Osteoblast (primary cell): ENCODE measurements at regions not wholly inside any gene's neighbourhood (a gene's known extent, or its start where the extent isn't known, plus 50 kb on each side); places are given as distances from the start of the nearest gene placed in this dataset.

Source experiments
- DNase-seq: peaks from one replicate; pipeline ENCODE4 v3.0.0; 2011; ENCODE audit warnings: low spot score, mixed read lengths; ENCODE audit not compliant: insufficient read length; ENCODE audit errors: missing footprints
- H2AFZ ChIP-seq: 2 replicates; pipeline ENCODE4 v1.6.0; 2011; ENCODE audit warnings: mild to moderate bottlenecking, low read length
- H3K27ac ChIP-seq: 2 replicates; pipeline ENCODE4 v1.5.1; 2011; ENCODE audit warnings: mild to moderate bottlenecking, low read depth, low read length, moderate library complexity
- H3K27me3 ChIP-seq: 2 replicates; pipeline ENCODE4 v1.6.0; 2012; ENCODE audit warnings: mild to moderate bottlenecking, control low read depth, inconsistent platforms, low read length, moderate library complexity; ENCODE audit not compliant: insufficient read depth
- H3K36me3 ChIP-seq: 2 replicates; pipeline ENCODE4 v1.5.1; 2011; ENCODE audit warnings: mild to moderate bottlenecking, low read length, control low read depth, moderate library complexity; ENCODE audit not compliant: insufficient read depth
- H3K4me1 ChIP-seq: 2 replicates; pipeline ENCODE4 v1.5.1; 2011; ENCODE audit warnings: mild to moderate bottlenecking, low read length, control low read depth, moderate library complexity; ENCODE audit not compliant: insufficient read depth
- H3K4me2 ChIP-seq: 2 replicates; pipeline ENCODE4 v1.6.0; 2011; ENCODE audit warnings: mild to moderate bottlenecking, low read length; ENCODE audit not compliant: insufficient read depth
- H3K4me3 ChIP-seq: fragments of 200-600 bp; sonication (generic); 3 replicates; pipeline ENCODE4 v1.5.1; 2012; ENCODE audit warnings: mild to moderate bottlenecking, low read length, inconsistent platforms; ENCODE audit not compliant: insufficient read depth
- H3K79me2 ChIP-seq: 2 replicates; pipeline ENCODE4 v1.6.0; 2012; ENCODE audit warnings: mild to moderate bottlenecking, low read length, control low read depth, inconsistent platforms; ENCODE audit not compliant: insufficient read depth
- H3K9me3 ChIP-seq: 2 replicates; pipeline ENCODE4 v1.5.1; 2011; ENCODE audit warnings: low read depth, low read length, control low read depth
- H4K20me1 ChIP-seq: 2 replicates; pipeline ENCODE4 v1.6.0; 2012; ENCODE audit warnings: mild to moderate bottlenecking, low read length, control low read depth; ENCODE audit not compliant: insufficient read depth
- CTCF ChIP-seq: IDR thresholded peaks from 2 replicates; pipeline ENCODE4 v1.5.1; 2011; ENCODE audit warnings: mild to moderate bottlenecking, low read depth, low read length, moderate library complexity; ENCODE audit errors: extremely low read depth

- no peak overlapping the region for H3K4me3 ChIP-seq
- no peak overlapping the region for H3K27ac ChIP-seq
- H3K79me2 ChIP-seq = no peaks in the 10 kb centered on the region
- peaks cover 23% of the 10 kb centered on the region for H3K4me1 ChIP-seq
- TF ChIP-seq CTCF = no peak
- H3K9me3 ChIP-seq = no peaks in the 10 kb centered on the region
- peak overlapping the region; percentile 20 for H2AFZ ChIP-seq
- H4K20me1 ChIP-seq = no peaks in the 10 kb centered on the region
- no peaks in the 10 kb centered on the region for H3K36me3 ChIP-seq
- H3K4me2 ChIP-seq = no peak overlapping the region
- DNase-seq = peak; percentile 81
- no peaks in the 10 kb centered on the region for H3K27me3 ChIP-seq
These were observed 92.8 kb downstream of the MARCHF4 start for GRCh38 chr2:216279459-216279858.

GRCh38 chr2:216279031-216279430, 93.3 kb downstream of the MARCHF4 start:
- peak overlapping the region; percentile 12 for H2AFZ ChIP-seq
- H3K36me3 ChIP-seq = no peaks in the 10 kb centered on the region
- H3K79me2 ChIP-seq = no peaks in the 10 kb centered on the region
- H3K4me2 ChIP-seq = no peak overlapping the region
- no peak overlapping the region for H3K4me3 ChIP-seq
- no peaks in the 10 kb centered on the region for H3K27me3 ChIP-seq
- no peak for DNase-seq
- no peaks in the 10 kb centered on the region for H3K9me3 ChIP-seq
- no peak for TF ChIP-seq CTCF
- H3K27ac ChIP-seq = no peak overlapping the region
- H3K4me1 ChIP-seq = peaks cover 28% of the 10 kb centered on the region
- H4K20me1 ChIP-seq = no peaks in the 10 kb centered on the region

GRCh38 chr2:216275890-216276289, 96.4 kb downstream of the MARCHF4 start:
- H3K4me3 ChIP-seq = no peak overlapping the region
- H3K4me2 ChIP-seq = no peak overlapping the region
- no peaks in the 10 kb centered on the region for H3K27me3 ChIP-seq
- DNase-seq = no peak
- H2AFZ ChIP-seq = no peak overlapping the region
- no peaks in the 10 kb centered on the region for H3K79me2 ChIP-seq
- no peaks in the 10 kb centered on the region for H3K9me3 ChIP-seq
- H3K27ac ChIP-seq = no peak overlapping the region
- H3K4me1 ChIP-seq = peaks cover 31% of the 10 kb centered on the region
- no peaks in the 10 kb centered on the region for H4K20me1 ChIP-seq
- no peak for TF ChIP-seq CTCF
- no peaks in the 10 kb centered on the region for H3K36me3 ChIP-seq

- no peaks in the 10 kb centered on the region for H3K27me3 ChIP-seq
- peak; percentile 87 for DNase-seq
- H3K79me2 ChIP-seq = no peaks in the 10 kb centered on the region
- no peak overlapping the region for H2AFZ ChIP-seq
- peak overlapping the region; percentile 14 for H3K4me2 ChIP-seq
- no peak overlapping the region for H3K27ac ChIP-seq
- peaks cover 24% of the 10 kb centered on the region for H3K4me1 ChIP-seq
- H3K4me3 ChIP-seq = no peak overlapping the region
- H4K20me1 ChIP-seq = no peaks in the 10 kb centered on the region
- peak; percentile 39 for TF ChIP-seq CTCF
- no peaks in the 10 kb centered on the region for H3K9me3 ChIP-seq
- H3K36me3 ChIP-seq = no peaks in the 10 kb centered on the region
These were observed 98.0 kb downstream of the MARCHF4 start for GRCh38 chr2:216274194-216274840.
